ENCODE measurements at regions not wholly inside any gene's neighbourhood (a gene's known extent, or its start where the extent isn't known, plus 50 kb on each side); places are given as distances from the start of the nearest gene placed in this dataset.

GRCh38 chr20:58076405-58076804 is 152.0 kb downstream of the ANKRD60 start:
- no peaks in the 10 kb centered on the region for H3K27me3 ChIP-seq (replicated peaks in 2 of 5; ENCODE audit: control insufficient read depth in 4 of 5, insufficient read depth in 5 of 5, low read length in 4 of 5)
- WGBS (ENCODE audit: insufficient coverage) = 100% methylated on average over 1 of the region's 4 CpGs
- no peak overlapping the region for H3K4me3 ChIP-seq (ENCODE audit: control insufficient read depth in 1 of 7, extremely low read depth in 1 of 7, insufficient read depth in 4 of 7, low read depth in 2 of 7, low read length in 6 of 7)
- H3K27ac ChIP-seq (ENCODE audit: insufficient read depth in 1 of 2, low read depth in 1 of 2, low read length in 2 of 2, poor library complexity in 1 of 2, severe bottlenecking in 2 of 2) = no peak overlapping the region
- no peaks in the 10 kb centered on the region for H3K9me3 ChIP-seq (ENCODE audit: control extremely low read depth in 1 of 5, control insufficient read depth in 4 of 5, insufficient read depth in 2 of 5, low read depth in 1 of 5, low read length in 4 of 5)
- ChIA-PET POLR2A (interaction anchor here (0.6 kb wide), 1 partner anchor 279 kb away, joined by 4 read pairs; no protein-coding TSS in a partner anchor), CTCF (interaction anchor here (2.8 kb wide), 1 partner anchor 11 kb away, joined by 13 read pairs; no protein-coding TSS in a partner anchor)
- no peak for DNase-seq
- H3K4me1 ChIP-seq (ENCODE audit: control extremely low read depth in 1 of 4, control insufficient read depth in 4 of 4, insufficient read depth in 4 of 4, low read length in 3 of 4) = peaks cover 0 to 14% (median 6%) of the 10 kb centered on the region in 4 experiments
- no peaks in the 10 kb centered on the region for H3K36me3 ChIP-seq (ENCODE audit: control insufficient read depth in 4 of 4, insufficient read depth in 4 of 4, low read length in 3 of 4)

GRCh38 chr20:58075586-58076345 is 152.7 kb downstream of the ANKRD60 start:
- WGBS (ENCODE audit: insufficient coverage) = 97% methylated on average over 11 of the region's 14 CpGs
- H3K36me3 ChIP-seq (ENCODE audit: control insufficient read depth in 4 of 4, insufficient read depth in 4 of 4, low read length in 3 of 4) = no peaks in the 10 kb centered on the region
- no peak for DNase-seq
- no peak overlapping the region for H3K27ac ChIP-seq (ENCODE audit: insufficient read depth in 1 of 2, low read depth in 1 of 2, low read length in 2 of 2, poor library complexity in 1 of 2, severe bottlenecking in 2 of 2)
- no peaks in the 10 kb centered on the region for H3K9me3 ChIP-seq (ENCODE audit: control extremely low read depth in 1 of 5, control insufficient read depth in 4 of 5, insufficient read depth in 2 of 5, low read depth in 1 of 5, low read length in 4 of 5)
- H3K4me1 ChIP-seq (ENCODE audit: control extremely low read depth in 1 of 4, control insufficient read depth in 4 of 4, insufficient read depth in 4 of 4, low read length in 3 of 4) = peaks cover 0 to 14% (median 6%) of the 10 kb centered on the region in 4 experiments
- ChIA-PET POLR2A (interaction anchor here (0.6 kb wide), 1 partner anchor 278 kb away, joined by 4 read pairs; no protein-coding TSS in a partner anchor), CTCF (interaction anchor here (0.8 to 2.8 kb wide), 2 partner anchors 8 to 12 kb away, joined by 3 to 13 read pairs; no protein-coding TSS in a partner anchor)
- H3K4me3 ChIP-seq (ENCODE audit: control insufficient read depth in 1 of 7, extremely low read depth in 1 of 7, insufficient read depth in 4 of 7, low read depth in 2 of 7, low read length in 6 of 7) = no peak overlapping the region
- peaks cover 0 to 2% (median 0%) of the 10 kb centered on the region in 5 experiments for H3K27me3 ChIP-seq (replicated peaks in 2 of 5; ENCODE audit: control insufficient read depth in 4 of 5, insufficient read depth in 5 of 5, low read length in 4 of 5)

GRCh38 chr20:58073945-58074856 is 154.3 kb downstream of the ANKRD60 start:
- Histone ChIP-seq H3K4me1 (ENCODE audit: control extremely low read depth in 1 of 4, control insufficient read depth in 4 of 4, insufficient read depth in 4 of 4, low read length in 3 of 4) (peaks cover 0 to 14% (median 6%) of the 10 kb centered on the region in 4 experiments), H3K27me3 (replicated peaks in 2 of 5; ENCODE audit: control insufficient read depth in 4 of 5, insufficient read depth in 5 of 5, low read length in 4 of 5) (peaks cover 0 to 4% (median 0%) of the 10 kb centered on the region in 5 experiments), H3K9me3 (ENCODE audit: control extremely low read depth in 1 of 5, control insufficient read depth in 4 of 5, insufficient read depth in 2 of 5, low read depth in 1 of 5, low read length in 4 of 5) (no peaks in the 10 kb centered on the region), H3K36me3 (ENCODE audit: control insufficient read depth in 4 of 4, insufficient read depth in 4 of 4, low read length in 3 of 4) (no peaks in the 10 kb centered on the region), H3K27ac (ENCODE audit: insufficient read depth in 1 of 2, low read depth in 1 of 2, low read length in 2 of 2, poor library complexity in 1 of 2, severe bottlenecking in 2 of 2) (no peak overlapping the region), H3K4me3 (ENCODE audit: control insufficient read depth in 1 of 7, extremely low read depth in 1 of 7, insufficient read depth in 4 of 7, low read depth in 2 of 7, low read length in 6 of 7) (peak overlapping the region in 2 of 7 experiments; percentile 28 to 53)
- CTCF ChIA-PET = interaction anchor here (2.8 kb wide), 1 partner anchor 13 kb away, joined by 13 read pairs; no protein-coding TSS in a partner anchor
- POLR2A ChIA-PET = interaction anchor here (0.7 to 1.0 kb wide), 2 partner anchors 118 to 444 kb away, joined by 3 read pairs; no protein-coding TSS in a partner anchor
- WGBS (ENCODE audit: insufficient coverage) = 84% methylated on average over 7 of the region's 10 CpGs
- DNase-seq = no peak

- ChIA-PET POLR2A (no interaction called here), CTCF (interaction anchor here (2.6 kb wide), 1 partner anchor 14 kb away, joined by 10 read pairs; no protein-coding TSS in a partner anchor)
- 89% methylated on average over 13 of the region's 15 CpGs for WGBS (ENCODE audit: insufficient coverage)
- peaks cover 0 to 4% (median 0%) of the 10 kb centered on the region in 5 experiments for H3K27me3 ChIP-seq (replicated peaks in 2 of 5; ENCODE audit: control insufficient read depth in 4 of 5, insufficient read depth in 5 of 5, low read length in 4 of 5)
- H3K4me3 ChIP-seq (ENCODE audit: control insufficient read depth in 1 of 7, extremely low read depth in 1 of 7, insufficient read depth in 4 of 7, low read depth in 2 of 7, low read length in 6 of 7) = no peak overlapping the region
- no peaks in the 10 kb centered on the region for H3K9me3 ChIP-seq (ENCODE audit: control extremely low read depth in 1 of 5, control insufficient read depth in 4 of 5, insufficient read depth in 2 of 5, low read depth in 1 of 5, low read length in 4 of 5)
- peaks cover 0 to 11% (median 6%) of the 10 kb centered on the region in 4 experiments for H3K4me1 ChIP-seq (ENCODE audit: control extremely low read depth in 1 of 4, control insufficient read depth in 4 of 4, insufficient read depth in 4 of 4, low read length in 3 of 4)
- no peak overlapping the region for H3K27ac ChIP-seq (ENCODE audit: insufficient read depth in 1 of 2, low read depth in 1 of 2, low read length in 2 of 2, poor library complexity in 1 of 2, severe bottlenecking in 2 of 2)
- H3K36me3 ChIP-seq (ENCODE audit: control insufficient read depth in 4 of 4, insufficient read depth in 4 of 4, low read length in 3 of 4) = no peaks in the 10 kb centered on the region
- DNase-seq = no peak
These were observed 155.5 kb downstream of the ANKRD60 start for GRCh38 chr20:58072695-58073671.

GRCh38 chr20:58071991-58072390 is 156.5 kb downstream of the ANKRD60 start:
- Histone ChIP-seq H3K27me3 (replicated peaks in 2 of 5; ENCODE audit: control insufficient read depth in 4 of 5, insufficient read depth in 5 of 5, low read length in 4 of 5) (peaks cover 0 to 4% (median 0%) of the 10 kb centered on the region in 5 experiments), H3K36me3 (ENCODE audit: control insufficient read depth in 4 of 4, insufficient read depth in 4 of 4, low read length in 3 of 4) (no peaks in the 10 kb centered on the region), H3K9me3 (ENCODE audit: control extremely low read depth in 1 of 5, control insufficient read depth in 4 of 5, insufficient read depth in 2 of 5, low read depth in 1 of 5, low read length in 4 of 5) (no peaks in the 10 kb centered on the region), H3K4me1 (ENCODE audit: control extremely low read depth in 1 of 4, control insufficient read depth in 4 of 4, insufficient read depth in 4 of 4, low read length in 3 of 4) (peaks cover 0 to 11% (median 6%) of the 10 kb centered on the region in 4 experiments), H3K27ac (ENCODE audit: insufficient read depth in 1 of 2, low read depth in 1 of 2, low read length in 2 of 2, poor library complexity in 1 of 2, severe bottlenecking in 2 of 2) (no peak overlapping the region), H3K4me3 (ENCODE audit: control insufficient read depth in 1 of 7, extremely low read depth in 1 of 7, insufficient read depth in 4 of 7, low read depth in 2 of 7, low read length in 6 of 7) (no peak overlapping the region)
- WGBS (ENCODE audit: insufficient coverage) = 100% methylated on average over 1 of the region's 3 CpGs
- POLR2A ChIA-PET = no interaction called here
- no peak for DNase-seq
- CTCF ChIA-PET = interaction anchor here (2.6 kb wide), 1 partner anchor 15 kb away, joined by 10 read pairs; no protein-coding TSS in a partner anchor

GRCh38 chr20:58071298-58071697 is 157.2 kb downstream of the ANKRD60 start:
- no peak overlapping the region for H3K27ac ChIP-seq (ENCODE audit: insufficient read depth in 1 of 2, low read depth in 1 of 2, low read length in 2 of 2, poor library complexity in 1 of 2, severe bottlenecking in 2 of 2)
- peaks cover 0 to 11% (median 6%) of the 10 kb centered on the region in 4 experiments for H3K4me1 ChIP-seq (ENCODE audit: control extremely low read depth in 1 of 4, control insufficient read depth in 4 of 4, insufficient read depth in 4 of 4, low read length in 3 of 4)
- H3K36me3 ChIP-seq (ENCODE audit: control insufficient read depth in 4 of 4, insufficient read depth in 4 of 4, low read length in 3 of 4) = no peaks in the 10 kb centered on the region
- H3K9me3 ChIP-seq (ENCODE audit: control extremely low read depth in 1 of 5, control insufficient read depth in 4 of 5, insufficient read depth in 2 of 5, low read depth in 1 of 5, low read length in 4 of 5) = no peaks in the 10 kb centered on the region
- ChIA-PET CTCF (interaction anchor here (2.6 kb wide), 1 partner anchor 16 kb away, joined by 10 read pairs; no protein-coding TSS in a partner anchor), POLR2A (no interaction called here)
- peaks cover 0 to 4% (median 0%) of the 10 kb centered on the region in 5 experiments for H3K27me3 ChIP-seq (replicated peaks in 2 of 5; ENCODE audit: control insufficient read depth in 4 of 5, insufficient read depth in 5 of 5, low read length in 4 of 5)
- DNase-seq = no peak
- no peak overlapping the region for H3K4me3 ChIP-seq (ENCODE audit: control insufficient read depth in 1 of 7, extremely low read depth in 1 of 7, insufficient read depth in 4 of 7, low read depth in 2 of 7, low read length in 6 of 7)

Data from common myeloid progenitor, CD34-positive (primary cell).